Esophagus squamous epithelium (tissue), 5 donors: ENCODE measurements at regions not wholly inside any gene's neighbourhood (a gene's known extent, or its start where the extent isn't known, plus 50 kb on each side); places are given as distances from the start of the nearest gene placed in this dataset.

ENCODE experiments used
- DNase-seq: peaks from one replicate; lab custom pipeline; 2025; lab: John Stamatoyannopoulos, UW
- H3K27ac ChIP-seq, 4 donors: fragments of 200-600 bp; sonication (generic); one replicate each; pipeline ENCODE4 v1.5.1; 2016 to 2019; ENCODE audit warnings: mild to moderate bottlenecking in 1 of 4
- H3K27me3 ChIP-seq, 4 donors: fragments of 200-600 bp; sonication (generic); 1 replicate in 3 of 4; 2 replicates in 1 of 4; pipeline versions ENCODE4 v1.5.1 to v1.6.0; 2017 to 2021; ENCODE audit warnings: antibody characterized with exemption in 1 of 4
- H3K36me3 ChIP-seq, 3 donors: fragments of 200-600 bp; sonication (generic); one replicate each; pipeline ENCODE4 v1.5.1; 2016 to 2019
- H3K4me1 ChIP-seq, 3 donors: fragments of 200-600 bp; sonication (generic); one replicate each; pipeline ENCODE4 v1.5.1; 2017 to 2019
- H3K4me3 ChIP-seq, 4 donors: fragments of 200-600 bp; sonication (generic); 1 replicate in 3 of 4; 2 replicates in 1 of 4; pipeline ENCODE4 v1.5.1; 2016 to 2019; ENCODE audit warnings: mild to moderate bottlenecking in 2 of 4, moderate library complexity in 1 of 4
- H3K9me3 ChIP-seq, 3 donors: fragments of 200-600 bp; sonication (generic); one replicate each; pipeline ENCODE4 v1.5.1; 2016 to 2019
- CTCF ChIP-seq, 6 experiments: fragments of 450-650 bp in 4 of 6; fragments of 200-600 bp in 2 of 6; sonication (generic) in 2 of 6; IDR thresholded peaks; one replicate each; pipeline ENCODE4 v1.5.1; 2016 to 2019; ENCODE audit warnings: antibody characterized with exemption in 6 of 6, mild to moderate bottlenecking in 4 of 6, moderate library complexity in 4 of 6
- POLR2A ChIP-seq, 4 donors: fragments of 450-650 bp; IDR thresholded peaks; one replicate each; pipeline ENCODE4 v1.6.1; 2017; ENCODE audit warnings: antibody characterized with exemption in 4 of 4, mild to moderate bottlenecking in 4 of 4, moderate library complexity in 3 of 4
- WGBS, 2 donors: methylation state at CpG; one replicate each; pipeline ENCODE4 v1.1.5; 2018; 5-methylcytosine and 5-hydroxymethylcytosine counted together
- intact Hi-C: fragments of 100-400 bp; cut with DNase I; formaldehyde crosslinking; loops from one replicate; pipeline ENCODE4 v1.15.0; 2022
- donor health status: DM: yes; HTN: yes; CAD: no.

GRCh38 chrX:10086676-10087075 is 70.1 kb upstream of the CLCN4 start:
- H3K4me3 ChIP-seq, result no peak overlapping the region
- no peak for DNase-seq
- peaks cover 0 to 12% (median 0%) of the 10 kb centered on the region in 3 donors for H3K36me3 ChIP-seq
- H3K27ac ChIP-seq, result peak overlapping the region in 3 of 4 donors; percentile 29 to 59 (median 54)
- H3K9me3 ChIP-seq, result no peaks in the 10 kb centered on the region
- intact Hi-C loops, result no loop called here
- peaks cover 4 to 53% (median 9%) of the 10 kb centered on the region in 3 donors for H3K4me1 ChIP-seq
- H3K27me3 ChIP-seq, result no peaks in the 10 kb centered on the region
- WGBS, 2 donors, result 39 to 72% methylated on average over 3 to 8 of the region's 8 CpGs
- TF ChIP-seq CTCF (IDR thresholded peaks at IDR 0.05) (no peak), POLR2A (IDR thresholded peaks at IDR 0.05) (no peak)

- DNase-seq, result no peak
- WGBS, 2 donors, result 84 to 92% methylated on average over 9 of the region's 9 CpGs
- H3K4me3 ChIP-seq, result no peak overlapping the region
- TF ChIP-seq CTCF (IDR thresholded peaks at IDR 0.05), result no peak
- TF ChIP-seq POLR2A (IDR thresholded peaks at IDR 0.05), result no peak
- H3K9me3 ChIP-seq, result no peaks in the 10 kb centered on the region
- H3K4me1 ChIP-seq, result peaks cover 4 to 46% (median 9%) of the 10 kb centered on the region in 3 donors
- H3K36me3 ChIP-seq, result peaks cover 0 to 19% (median 0%) of the 10 kb centered on the region in 3 donors
- H3K27ac ChIP-seq, result peak overlapping the region in 2 of 4 donors; percentile 11 to 59
- no peaks in the 10 kb centered on the region for H3K27me3 ChIP-seq
- intact Hi-C loops, result no loop called here
Observed at GRCh38 chrX:10087391-10087790, 69.4 kb upstream of the CLCN4 start.

- WGBS, 2 donors, result 63 to 72% methylated on average over 2 to 3 of the region's 3 CpGs
- peaks cover 0 to 36% (median 0%) of the 10 kb centered on the region in 3 donors for H3K36me3 ChIP-seq
- H3K27me3 ChIP-seq, result no peaks in the 10 kb centered on the region
- peak overlapping the region in 1 of 4 donors; percentile 14 for H3K27ac ChIP-seq
- H3K9me3 ChIP-seq, result no peaks in the 10 kb centered on the region
- peaks cover 0 to 26% (median 0%) of the 10 kb centered on the region in 3 donors for H3K4me1 ChIP-seq
- TF ChIP-seq POLR2A (IDR thresholded peaks at IDR 0.05), result no peak
- no peak for TF ChIP-seq CTCF (IDR thresholded peaks at IDR 0.05)
- no peak overlapping the region for H3K4me3 ChIP-seq
- no peak for DNase-seq
- intact Hi-C loops, result no loop called here
Observed at GRCh38 chrX:10089378-10089795, 67.4 kb upstream of the CLCN4 start.

- Histone ChIP-seq H3K36me3 (peaks cover 0 to 46% (median 0%) of the 10 kb centered on the region in 3 donors), H3K9me3 (no peaks in the 10 kb centered on the region), H3K4me1 (peaks cover 0 to 22% (median 0%) of the 10 kb centered on the region in 3 donors), H3K27ac (peak overlapping the region in 1 of 4 donors; percentile 14), H3K4me3 (no peak overlapping the region), H3K27me3 (no peaks in the 10 kb centered on the region)
- WGBS, 2 donors, result 73 to 76% methylated on average over 11 of the region's 11 CpGs
- intact Hi-C loops, result no loop called here
- TF ChIP-seq POLR2A (IDR thresholded peaks at IDR 0.05) (no peak), CTCF (IDR thresholded peaks at IDR 0.05) (no peak)
- DNase-seq, result no peak
Observed at GRCh38 chrX:10090319-10090718, 66.5 kb upstream of the CLCN4 start.

GRCh38 chrX:10095246-10095645 is 61.5 kb upstream of the CLCN4 start:
- Histone ChIP-seq H3K27me3 (no peaks in the 10 kb centered on the region), H3K27ac (no peak overlapping the region), H3K4me3 (no peak overlapping the region), H3K9me3 (no peaks in the 10 kb centered on the region), H3K4me1 (peaks cover 0 to 8% (median 0%) of the 10 kb centered on the region in 3 donors), H3K36me3 (peaks cover 0 to 79% (median 0%) of the 10 kb centered on the region in 3 donors)
- DNase-seq, result no peak
- WGBS, 2 donors, result 83 to 97% methylated on average over 5 to 9 of the region's 9 CpGs
- intact Hi-C loops, result no loop called here
- TF ChIP-seq CTCF (IDR thresholded peaks at IDR 0.05), result no peak
- no peak for TF ChIP-seq POLR2A (IDR thresholded peaks at IDR 0.05)
